Trophoblast cell (in vitro differentiated cells and primary cell): ENCODE measurements at regions not wholly inside any gene's neighbourhood (a gene's known extent, or its start where the extent isn't known, plus 50 kb on each side); places are given as distances from the start of the nearest gene placed in this dataset.

Experiments
- DNase-seq, 2 donors: peaks; one replicate each; pipeline ENCODE4 v3.0.0-alpha.2; 2016
- H2AFZ ChIP-seq: 2 replicates; pipeline ENCODE4 v1.6.1; 2013; ENCODE audit warnings: low read length, moderate library complexity, mild to moderate bottlenecking; ENCODE audit not compliant: insufficient read depth, poor library complexity
- H2AK5ac ChIP-seq: 2 replicates; pipeline ENCODE4 v1.6.1; 2013; ENCODE audit warnings: mild to moderate bottlenecking, low read length
- H2BK120ac ChIP-seq: 2 replicates; pipeline ENCODE4 v1.6.1; 2013; ENCODE audit warnings: low read length, mild to moderate bottlenecking, moderate library complexity; ENCODE audit not compliant: insufficient read depth, poor library complexity
- H2BK12ac ChIP-seq: 2 replicates; pipeline ENCODE4 v1.6.1; 2013; ENCODE audit warnings: mild to moderate bottlenecking, low read length, moderate library complexity
- H2BK5ac ChIP-seq: 2 replicates; pipeline ENCODE4 v1.6.1; 2013; ENCODE audit warnings: low read length, low read depth, moderate library complexity, mild to moderate bottlenecking; ENCODE audit not compliant: poor library complexity
- H3K14ac ChIP-seq: 2 replicates; pipeline ENCODE4 v1.6.1; 2013; ENCODE audit warnings: mild to moderate bottlenecking, low read length
- H3K18ac ChIP-seq: 2 replicates; pipeline ENCODE4 v1.6.1; 2013; ENCODE audit warnings: mild to moderate bottlenecking, low read length
- H3K23ac ChIP-seq: 2 replicates; pipeline ENCODE4 v1.6.1; 2013; ENCODE audit warnings: low read length
- H3K27ac ChIP-seq: 2 replicates; pipeline ENCODE4 v1.5.1; 2013; ENCODE audit warnings: low read depth, mild to moderate bottlenecking, inconsistent platforms, low read length, moderate library complexity
- H3K27me3 ChIP-seq: 2 replicates; pipeline ENCODE4 v1.6.1; 2013; ENCODE audit warnings: inconsistent platforms, mild to moderate bottlenecking, low read length, moderate library complexity; ENCODE audit not compliant: insufficient read depth
- H3K36me3 ChIP-seq, 2 experiments: 1 replicate in 1 of 2; 2 replicates in 1 of 2; pipeline ENCODE4 v1.6.1; 2013; ENCODE audit warnings: low read length in 2 of 2, mild to moderate bottlenecking in 2 of 2, moderate library complexity in 1 of 2; ENCODE audit not compliant: insufficient read depth in 2 of 2, control insufficient read depth in 1 of 2
- H3K4ac ChIP-seq: 2 replicates; pipeline ENCODE4 v1.6.1; 2013; ENCODE audit warnings: low read depth, mild to moderate bottlenecking, low read length, moderate library complexity
- H3K4me1 ChIP-seq, 2 experiments: 1 replicate in 1 of 2; 2 replicates in 1 of 2; pipeline ENCODE4 v1.6.1; 2013; ENCODE audit warnings: low read length in 2 of 2, mild to moderate bottlenecking in 2 of 2, moderate library complexity in 1 of 2; ENCODE audit not compliant: insufficient read depth in 2 of 2, control insufficient read depth in 1 of 2
- H3K4me2 ChIP-seq: 2 replicates; pipeline ENCODE4 v1.6.1; 2013; ENCODE audit warnings: inconsistent platforms, mild to moderate bottlenecking, low read length, moderate library complexity
- H3K4me3 ChIP-seq: 2 replicates; pipeline ENCODE4 v1.5.1; 2013; ENCODE audit warnings: mild to moderate bottlenecking, low read depth, low read length, inconsistent platforms
- H3K79me1 ChIP-seq: one replicate; pipeline ENCODE4 v1.6.1; 2013; ENCODE audit warnings: low read length
- H3K79me2 ChIP-seq: 2 replicates; pipeline ENCODE4 v1.6.1; 2013; ENCODE audit warnings: low read length, mild to moderate bottlenecking; ENCODE audit not compliant: control insufficient read depth, insufficient read depth, poor library complexity
- H3K9ac ChIP-seq: 2 replicates; pipeline ENCODE4 v1.6.1; 2013; ENCODE audit warnings: mild to moderate bottlenecking, low read length
- H3K9me3 ChIP-seq: 2 replicates; pipeline ENCODE4 v1.6.1; 2013; ENCODE audit warnings: low read depth, mild to moderate bottlenecking, control low read depth, inconsistent platforms, low read length; ENCODE audit not compliant: insufficient read depth
- H4K12ac ChIP-seq: 2 replicates; pipeline ENCODE4 v1.6.1; 2013; ENCODE audit warnings: low read depth, mild to moderate bottlenecking, low read length, moderate library complexity
- H4K8ac ChIP-seq: 2 replicates; pipeline ENCODE4 v1.6.1; 2013; ENCODE audit warnings: low read depth, mild to moderate bottlenecking, low read length, moderate library complexity
- H4K91ac ChIP-seq: one replicate; pipeline ENCODE4 v1.6.1; 2013; ENCODE audit warnings: low read depth, mild to moderate bottlenecking, low read length, moderate library complexity
- WGBS: extraction: QIAGEN DNeasy Blood & Tissue Kit; methylation state at CpG from one replicate; pipeline ENCODE4 v1.1.7; 2013; ENCODE audit warnings: missing lambda C conversion rate; ENCODE audit not compliant: insufficient read length, insufficient coverage; ENCODE audit errors: extremely low coverage; 5-methylcytosine and 5-hydroxymethylcytosine counted together

GRCh38 chr21:22649246-22649645 lies 1651.0 kb downstream of the NCAM2 start:
- Histone ChIP-seq H2BK5ac (no peak overlapping the region), H3K4me2 (no peak overlapping the region), H3K36me3 (no peaks in the 10 kb centered on the region), H3K18ac (no peak overlapping the region), H3K79me2 (no peaks in the 10 kb centered on the region), H2BK12ac (no peak overlapping the region), H4K91ac (no peak overlapping the region), H3K4me1 (no peaks in the 10 kb centered on the region), H3K27me3 (no peaks in the 10 kb centered on the region), H3K9me3 (no peaks in the 10 kb centered on the region), H2AK5ac (no peak overlapping the region), H3K14ac (no peak overlapping the region), H2AFZ (no peak overlapping the region), H3K79me1 (no peaks in the 10 kb centered on the region), H2BK120ac (no peak overlapping the region), H4K12ac (no peak overlapping the region), H3K4me3 (no peak overlapping the region), H3K4ac (no peak overlapping the region), H4K8ac (no peak overlapping the region), H3K9ac (no peak overlapping the region), H3K23ac (no peak overlapping the region), H3K27ac (no peak overlapping the region)
- DNase-seq: no peak
- WGBS: no CpG with 5 or more reads among the region's 3 CpGs

- Histone ChIP-seq H4K91ac (no peak overlapping the region), H3K4me3 (no peak overlapping the region), H3K79me2 (no peaks in the 10 kb centered on the region), H3K4ac (no peak overlapping the region), H2AFZ (no peak overlapping the region), H3K79me1 (no peaks in the 10 kb centered on the region), H4K12ac (no peak overlapping the region), H3K4me2 (no peak overlapping the region), H3K9me3 (no peaks in the 10 kb centered on the region), H2AK5ac (no peak overlapping the region), H2BK120ac (no peak overlapping the region), H3K4me1 (no peaks in the 10 kb centered on the region), H3K18ac (no peak overlapping the region), H3K27me3 (no peaks in the 10 kb centered on the region), H3K23ac (no peak overlapping the region), H2BK5ac (no peak overlapping the region), H2BK12ac (no peak overlapping the region), H3K14ac (no peak overlapping the region), H3K27ac (no peak overlapping the region), H4K8ac (no peak overlapping the region), H3K9ac (no peak overlapping the region), H3K36me3 (no peaks in the 10 kb centered on the region)
- no CpG with 5 or more reads among the region's 1 CpG for WGBS
- no peak for DNase-seq
Measured at GRCh38 chr21:22650226-22650625, 1652.0 kb downstream of the NCAM2 start.

- no peaks in the 10 kb centered on the region for H3K27me3 ChIP-seq
Measured at GRCh38 chr21:22657781-22658180, 1659.6 kb downstream of the NCAM2 start.

GRCh38 chr21:22670148-22670547 lies 1671.9 kb downstream of the NCAM2 start:
- Histone ChIP-seq H3K79me2 (no peaks in the 10 kb centered on the region), H3K79me1 (no peaks in the 10 kb centered on the region), H2AFZ (no peak overlapping the region), H3K23ac (no peak overlapping the region), H3K4me2 (no peak overlapping the region), H4K12ac (no peak overlapping the region), H3K27me3 (no peaks in the 10 kb centered on the region), H3K4ac (no peak overlapping the region), H2AK5ac (no peak overlapping the region), H3K27ac (no peak overlapping the region), H4K8ac (no peak overlapping the region), H3K9me3 (no peaks in the 10 kb centered on the region), H3K9ac (no peak overlapping the region), H2BK12ac (no peak overlapping the region), H3K18ac (no peak overlapping the region), H2BK5ac (no peak overlapping the region), H4K91ac (no peak overlapping the region), H3K14ac (no peak overlapping the region), H3K36me3 (no peaks in the 10 kb centered on the region), H2BK120ac (no peak overlapping the region), H3K4me1 (no peaks in the 10 kb centered on the region), H3K4me3 (no peak overlapping the region)
- DNase-seq: no peak
- no CpG with 5 or more reads among the region's 1 CpG for WGBS

More at GRCh38 chr21:22657781-22658180, 1659.6 kb downstream of the NCAM2 start:
- no peak overlapping the region for H3K27ac ChIP-seq
- H3K23ac ChIP-seq: no peak overlapping the region
- H4K12ac ChIP-seq: no peak overlapping the region
- H3K4me2 ChIP-seq: no peak overlapping the region
- no peak overlapping the region for H2BK5ac ChIP-seq
- H3K18ac ChIP-seq: no peak overlapping the region
- H3K4ac ChIP-seq: no peak overlapping the region
- no peak overlapping the region for H3K4me3 ChIP-seq
- no peak overlapping the region for H2BK12ac ChIP-seq
- H3K4me1 ChIP-seq: no peaks in the 10 kb centered on the region
- no peak overlapping the region for H2AK5ac ChIP-seq
- no peak overlapping the region for H4K8ac ChIP-seq
- no peak overlapping the region for H2BK120ac ChIP-seq
- H3K36me3 ChIP-seq: no peaks in the 10 kb centered on the region
- H3K79me1 ChIP-seq: no peaks in the 10 kb centered on the region
- no peaks in the 10 kb centered on the region for H3K9me3 ChIP-seq
- no peak for DNase-seq
- no peak overlapping the region for H3K9ac ChIP-seq
- no peaks in the 10 kb centered on the region for H3K79me2 ChIP-seq
- H3K14ac ChIP-seq: no peak overlapping the region
- no peak overlapping the region for H4K91ac ChIP-seq
- no peak overlapping the region for H2AFZ ChIP-seq
